Tibial nerve (tissue), 4 donors: ENCODE measurements at regions not wholly inside any gene's neighbourhood (a gene's known extent, or its start where the extent isn't known, plus 50 kb on each side); places are given as distances from the start of the nearest gene placed in this dataset.

Experiments used
- DNase-seq, 2 donors: peaks; one replicate each; pipeline ENCODE4 v3.0.0-alpha.2; 2019; ENCODE audit warnings: low spot score in 2 of 2
- H3K27ac ChIP-seq, 4 donors: fragments of 200-600 bp; sonication (generic) in 3 of 4; one replicate each; pipeline ENCODE4 v1.5.1; 2017 to 2019; ENCODE audit warnings: mild to moderate bottlenecking in 1 of 4
- H3K27me3 ChIP-seq, 2 donors: fragments of 200-600 bp; sonication (generic) in 1 of 2; one replicate each; pipeline versions ENCODE4 v1.5.1 to v1.6.0; 2017 to 2019
- H3K36me3 ChIP-seq, 3 donors: fragments of 200-600 bp; sonication (generic); one replicate each; pipeline ENCODE4 v1.5.1; 2018 to 2019
- H3K4me1 ChIP-seq, 4 donors: fragments of 200-600 bp; sonication (generic) in 3 of 4; one replicate each; pipeline ENCODE4 v1.5.1; 2017 to 2019
- H3K4me3 ChIP-seq, 4 donors: fragments of 200-600 bp; sonication (generic) in 3 of 4; one replicate each; pipeline ENCODE4 v1.5.1; 2017 to 2019; ENCODE audit warnings: mild to moderate bottlenecking in 1 of 4, moderate library complexity in 1 of 4
- H3K9me3 ChIP-seq, 4 donors: fragments of 200-600 bp; sonication (generic) in 3 of 4; one replicate each; pipeline ENCODE4 v1.5.1; 2017 to 2019
- CTCF ChIP-seq, 5 experiments: fragments of 200-600 bp in 3 of 5; fragments of 450-650 bp in 2 of 5; sonication (generic) in 3 of 5; IDR thresholded peaks; one replicate each; pipeline ENCODE4 v1.5.1; 2016 to 2019; ENCODE audit warnings: antibody characterized with exemption in 5 of 5, mild to moderate bottlenecking in 3 of 5, moderate library complexity in 2 of 5
- EP300 ChIP-seq, 2 donors: sonication (generic); formaldehyde crosslinking; IDR thresholded peaks; one replicate each; pipeline ENCODE4 v1.6.1; 2017; ENCODE audit warnings: antibody characterized with exemption in 2 of 2, mild to moderate bottlenecking in 1 of 2
- POLR2A ChIP-seq, 2 donors: fragments of 450-650 bp; IDR thresholded peaks; one replicate each; pipeline ENCODE4 v1.6.1; 2017; ENCODE audit warnings: antibody characterized with exemption in 2 of 2, mild to moderate bottlenecking in 2 of 2, moderate library complexity in 2 of 2
- WGBS, 2 donors: methylation state at CpG; one replicate each; pipeline ENCODE4 v1.1.5; 2018; 5-methylcytosine and 5-hydroxymethylcytosine counted together

GRCh38 chr3:76644305-76644675 lies 395.6 kb upstream of the ROBO2 start:
- 54 to 70% methylated on average over 4 of the region's 4 CpGs for WGBS, 2 donors
- no peak overlapping the region for H3K4me3 ChIP-seq
- no peak overlapping the region for H3K27ac ChIP-seq
- H3K27me3 ChIP-seq, result no peaks in the 10 kb centered on the region
- H3K4me1 ChIP-seq, result no peaks in the 10 kb centered on the region
- TF ChIP-seq POLR2A (IDR thresholded peaks at IDR 0.05) (no peak), CTCF (IDR thresholded peaks at IDR 0.05) (no peak), EP300 (IDR thresholded peaks at IDR 0.05) (no peak)
- H3K36me3 ChIP-seq, result no peaks in the 10 kb centered on the region
- H3K9me3 ChIP-seq, result no peaks in the 10 kb centered on the region
- no peak for DNase-seq

GRCh38 chr3:76645724-76646123 lies 394.2 kb upstream of the ROBO2 start:
- no peak for TF ChIP-seq EP300 (IDR thresholded peaks at IDR 0.05)
- no peak for TF ChIP-seq CTCF (IDR thresholded peaks at IDR 0.05)
- TF ChIP-seq POLR2A (IDR thresholded peaks at IDR 0.05), result no peak
- Histone ChIP-seq H3K9me3 (no peaks in the 10 kb centered on the region), H3K27me3 (no peaks in the 10 kb centered on the region), H3K36me3 (no peaks in the 10 kb centered on the region), H3K27ac (no peak overlapping the region), H3K4me3 (no peak overlapping the region), H3K4me1 (no peaks in the 10 kb centered on the region)
- WGBS, 2 donors, result 83 to 85% methylated on average over 2 of the region's 2 CpGs
- DNase-seq, result no peak

GRCh38 chr3:76646921-76647562 lies 392.9 kb upstream of the ROBO2 start:
- no peak overlapping the region for H3K4me3 ChIP-seq

GRCh38 chr3:76651784-76652183 lies 388.1 kb upstream of the ROBO2 start:
- H3K9me3 ChIP-seq, result no peaks in the 10 kb centered on the region
- H3K27me3 ChIP-seq, result no peaks in the 10 kb centered on the region
- DNase-seq, result no peak
- TF ChIP-seq CTCF (IDR thresholded peaks at IDR 0.05) (no peak), POLR2A (IDR thresholded peaks at IDR 0.05) (no peak), EP300 (IDR thresholded peaks at IDR 0.05) (no peak)
- WGBS, 2 donors, result 79 to 81% methylated on average over 1 of the region's 1 CpG
- no peak overlapping the region for H3K4me3 ChIP-seq
- H3K36me3 ChIP-seq, result no peaks in the 10 kb centered on the region
- H3K27ac ChIP-seq, result no peak overlapping the region
- no peaks in the 10 kb centered on the region for H3K4me1 ChIP-seq

More at GRCh38 chr3:76646921-76647562, 392.9 kb upstream of the ROBO2 start:
- H3K27ac ChIP-seq, result no peak overlapping the region
- no peak for TF ChIP-seq CTCF (IDR thresholded peaks at IDR 0.05)
- TF ChIP-seq POLR2A (IDR thresholded peaks at IDR 0.05), result no peak
- no peak for TF ChIP-seq EP300 (IDR thresholded peaks at IDR 0.05)
- H3K4me1 ChIP-seq, result no peaks in the 10 kb centered on the region
- WGBS, 2 donors, result 71 to 72% methylated on average over 13 of the region's 13 CpGs
- H3K27me3 ChIP-seq, result no peaks in the 10 kb centered on the region
- H3K9me3 ChIP-seq, result no peaks in the 10 kb centered on the region
- no peak for DNase-seq
- no peaks in the 10 kb centered on the region for H3K36me3 ChIP-seq

- Histone ChIP-seq H3K27me3 (no peaks in the 10 kb centered on the region), H3K4me1 (no peaks in the 10 kb centered on the region), H3K9me3 (no peaks in the 10 kb centered on the region), H3K27ac (no peak overlapping the region), H3K4me3 (no peak overlapping the region), H3K36me3 (no peaks in the 10 kb centered on the region)
- DNase-seq, result no peak
- WGBS, 2 donors, result 88 to 90% methylated on average over 1 of the region's 1 CpG
- no peak for TF ChIP-seq EP300 (IDR thresholded peaks at IDR 0.05)
- TF ChIP-seq POLR2A (IDR thresholded peaks at IDR 0.05), result no peak
- no peak for TF ChIP-seq CTCF (IDR thresholded peaks at IDR 0.05)
Measured at GRCh38 chr3:76652524-76652923, 387.4 kb upstream of the ROBO2 start.
